Umbilical cord (tissue), 1 donor: ENCODE measurements at regions not wholly inside any gene's neighbourhood (a gene's known extent, or its start where the extent isn't known, plus 50 kb on each side); places are given as distances from the start of the nearest gene placed in this dataset.
"Not testable (repeated sequence)": the region's sequence is repeated elsewhere in the genome, so short reads cannot be mapped to it uniquely, and the experiment has no call there.

ENCODE experiments used
- DNase-seq: peaks from one replicate; pipeline ENCODE4 v3.0.0-alpha.2; 2015; ENCODE audit warnings: low spot score

- no peak for DNase-seq
These were observed 196.5 kb downstream of the DUSP6 start for GRCh38 chr12:89155826-89156225.

- no peak for DNase-seq
These were observed 197.4 kb downstream of the DUSP6 start for GRCh38 chr12:89154743-89155499.

DNA sequence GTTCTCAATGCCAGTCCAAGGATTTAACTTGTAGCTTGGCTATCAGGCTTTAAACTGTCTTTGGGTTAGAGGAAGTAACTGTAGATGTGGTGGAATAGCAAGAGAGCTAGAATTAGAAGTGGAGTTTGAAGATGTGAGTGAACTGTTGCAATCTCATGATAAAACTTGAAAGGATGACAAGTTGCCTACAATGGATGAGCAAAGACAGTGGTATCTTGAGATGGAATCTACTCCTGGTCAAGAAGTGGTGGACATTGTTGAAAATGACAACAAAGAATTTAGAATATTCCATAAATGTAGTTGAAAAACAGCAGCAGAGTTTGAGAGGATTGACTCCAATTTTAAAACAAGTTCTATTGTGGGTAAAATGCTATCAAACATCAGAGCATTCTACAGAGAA lies 199.0 kb downstream of the DUSP6 start:
- DNase-seq = no peak

DNA sequence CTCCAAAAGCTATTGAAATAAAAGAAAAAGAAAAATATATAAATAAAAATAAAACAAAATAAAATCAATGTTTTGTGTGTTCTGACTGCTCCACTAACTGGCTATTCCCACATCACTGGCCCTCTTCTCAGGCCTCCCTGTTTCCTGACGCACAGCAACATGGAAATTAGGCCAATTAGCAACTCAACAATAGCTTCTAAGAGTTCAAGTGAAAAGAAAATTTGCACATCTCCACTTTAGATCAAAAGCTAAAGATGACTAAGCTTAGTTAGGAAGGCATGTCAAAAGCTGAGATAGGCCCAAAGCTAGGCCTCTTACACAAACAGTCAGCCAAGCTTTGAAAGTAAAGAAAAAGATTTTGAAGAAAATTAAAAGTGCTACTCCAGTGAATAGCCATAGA lies 200.8 kb downstream of the DUSP6 start:
- DNase-seq = no peak

DNA sequence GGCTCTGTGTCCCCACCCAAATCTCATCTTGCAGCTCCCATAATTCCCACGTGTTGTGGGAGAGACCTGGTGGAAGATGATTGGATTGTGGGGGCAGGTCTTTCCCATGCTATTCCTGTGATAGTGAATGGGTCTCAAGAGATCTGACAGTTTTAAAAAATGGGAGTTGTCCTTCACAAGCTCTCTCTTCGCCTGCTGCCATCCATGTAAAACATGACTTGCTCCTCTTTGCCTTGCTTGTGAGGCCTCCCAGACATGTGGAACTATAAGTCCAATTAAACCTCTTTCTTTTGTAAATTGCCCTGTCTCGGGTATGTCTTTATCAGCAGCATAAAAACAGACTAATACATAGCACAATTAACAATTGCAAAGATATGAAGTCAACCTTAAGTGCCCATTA lies 201.5 kb downstream of the DUSP6 start:
- DNase-seq = not testable (repeated sequence)

GRCh38 chr12:89140602-89141238 lies 211.6 kb downstream of the DUSP6 start:
- no peak for DNase-seq

DNA sequence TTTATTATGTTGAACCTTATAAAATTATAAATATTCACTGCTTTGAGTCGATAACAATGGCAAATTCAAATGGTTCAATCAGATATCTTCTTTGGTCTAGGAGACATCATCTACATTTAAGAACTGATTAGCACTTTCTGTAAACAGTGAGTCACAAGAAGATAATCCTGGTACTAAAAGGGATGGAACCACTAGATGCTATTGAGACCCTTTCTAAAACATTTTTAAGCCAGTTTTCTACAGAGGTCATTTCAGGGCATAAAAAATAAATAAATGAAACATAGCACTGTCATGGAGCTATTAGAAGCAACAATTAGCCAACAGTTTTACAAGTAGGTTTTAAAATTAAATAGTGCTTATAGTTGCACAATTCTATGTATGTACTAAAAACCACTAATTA lies 212.2 kb downstream of the DUSP6 start:
- DNase-seq = no peak

DNA sequence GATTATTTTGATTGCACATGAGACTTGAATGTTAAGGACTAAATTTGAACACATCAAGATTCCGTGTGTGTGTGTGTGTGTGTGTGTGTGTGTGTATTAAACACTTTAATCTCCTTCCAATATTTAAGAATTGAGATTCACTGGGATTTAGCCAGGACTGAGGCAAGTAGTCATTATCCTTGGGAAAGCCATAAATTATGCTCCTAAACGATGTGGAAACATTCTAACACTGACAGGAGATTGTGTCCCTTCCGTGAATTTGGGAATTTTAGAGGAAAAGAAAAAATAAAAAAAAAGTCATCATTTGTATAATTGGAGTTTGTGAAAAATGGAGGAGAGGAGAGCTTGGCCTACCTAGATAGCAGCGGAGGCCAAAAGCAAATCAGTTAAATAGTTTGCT lies 212.9 kb downstream of the DUSP6 start:
- no peak for DNase-seq

- DNase-seq = no peak
These were observed 214.1 kb downstream of the DUSP6 start for GRCh38 chr12:89138048-89138852.

GRCh38 chr12:89135976-89136634 lies 216.2 kb downstream of the DUSP6 start:
- DNase-seq = no peak

DNA sequence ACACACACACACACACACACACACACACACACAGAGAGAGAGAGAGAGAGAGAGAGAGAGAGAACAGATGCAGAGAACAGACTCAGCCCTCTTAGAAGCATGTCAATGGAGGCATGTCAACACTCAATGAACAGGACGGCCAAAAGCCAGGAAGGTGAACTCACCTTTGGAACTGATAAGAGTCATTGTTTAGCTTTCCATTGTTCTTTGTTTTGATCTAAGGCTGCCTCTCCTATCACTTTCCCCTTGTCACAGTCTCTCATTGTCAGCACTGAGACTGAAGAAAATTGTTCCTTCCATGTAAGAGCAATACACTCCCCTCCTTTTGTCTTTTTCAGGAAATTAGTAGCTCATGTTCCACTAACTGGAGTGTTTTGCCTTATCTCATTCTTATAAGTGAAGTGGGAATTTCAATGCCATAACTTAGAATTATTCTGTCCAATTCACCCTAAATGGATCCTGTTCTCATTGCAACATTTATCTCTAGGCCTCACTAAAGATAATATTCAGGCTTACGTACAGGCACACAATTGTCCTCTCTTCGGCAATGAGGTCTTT lies 218.0 kb downstream of the DUSP6 start:
- no peak for DNase-seq

DNA sequence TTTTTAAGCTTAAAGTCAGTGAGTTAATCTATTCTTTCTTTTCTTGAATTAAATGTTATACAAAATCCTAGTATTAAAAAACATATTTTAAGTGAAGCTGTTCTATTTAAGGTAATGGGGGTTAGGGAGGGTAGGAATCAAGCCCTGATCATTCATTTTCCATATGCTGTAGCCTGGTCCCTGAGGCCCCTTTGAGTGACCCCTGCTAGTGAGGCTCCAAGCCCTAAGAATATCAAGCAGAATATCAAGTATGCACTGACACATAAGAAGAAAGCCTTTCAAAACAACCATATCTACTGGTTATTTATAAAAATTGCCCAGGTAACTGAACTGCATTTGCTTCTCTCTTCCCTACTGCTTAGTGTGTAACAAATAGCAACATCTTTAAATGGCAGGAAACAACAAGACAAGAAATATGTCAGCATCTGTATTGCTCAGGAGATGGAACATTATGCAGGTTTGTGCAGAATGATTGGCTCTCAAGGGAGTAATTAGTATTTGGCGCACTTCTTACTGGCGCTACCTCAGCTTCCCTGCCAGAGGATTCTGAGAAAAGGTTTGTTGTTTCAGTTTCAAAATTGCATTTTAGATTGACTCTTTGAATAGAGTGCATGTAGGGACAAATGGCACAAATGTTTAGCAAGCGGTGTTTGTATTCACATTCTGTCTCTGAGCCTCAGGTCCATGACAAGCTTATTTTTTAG lies 223.0 kb downstream of the DUSP6 start:
- DNase-seq = no peak

DNA sequence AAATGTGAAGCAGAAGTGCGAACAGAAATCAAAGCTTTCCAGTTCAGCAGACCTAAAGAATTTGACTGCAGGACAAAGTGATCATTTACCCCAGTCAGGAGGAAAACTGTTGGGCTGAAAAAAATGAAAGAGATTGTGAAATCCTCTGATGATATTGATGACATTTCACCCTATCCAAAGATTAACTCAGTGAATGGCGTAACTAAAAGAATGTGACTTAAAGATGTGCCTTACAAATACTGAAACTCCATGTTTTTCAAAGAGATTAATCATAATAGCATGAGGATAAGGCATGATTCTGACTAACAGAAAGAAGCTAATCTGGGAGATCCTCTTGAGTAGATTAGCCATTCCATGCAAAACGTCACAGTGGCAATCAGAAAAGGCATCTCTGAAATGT lies 225.6 kb downstream of the DUSP6 start:
- DNase-seq = no peak

- no peak for DNase-seq
These were observed 229.4 kb downstream of the DUSP6 start for GRCh38 chr12:89122852-89123251.

DNA sequence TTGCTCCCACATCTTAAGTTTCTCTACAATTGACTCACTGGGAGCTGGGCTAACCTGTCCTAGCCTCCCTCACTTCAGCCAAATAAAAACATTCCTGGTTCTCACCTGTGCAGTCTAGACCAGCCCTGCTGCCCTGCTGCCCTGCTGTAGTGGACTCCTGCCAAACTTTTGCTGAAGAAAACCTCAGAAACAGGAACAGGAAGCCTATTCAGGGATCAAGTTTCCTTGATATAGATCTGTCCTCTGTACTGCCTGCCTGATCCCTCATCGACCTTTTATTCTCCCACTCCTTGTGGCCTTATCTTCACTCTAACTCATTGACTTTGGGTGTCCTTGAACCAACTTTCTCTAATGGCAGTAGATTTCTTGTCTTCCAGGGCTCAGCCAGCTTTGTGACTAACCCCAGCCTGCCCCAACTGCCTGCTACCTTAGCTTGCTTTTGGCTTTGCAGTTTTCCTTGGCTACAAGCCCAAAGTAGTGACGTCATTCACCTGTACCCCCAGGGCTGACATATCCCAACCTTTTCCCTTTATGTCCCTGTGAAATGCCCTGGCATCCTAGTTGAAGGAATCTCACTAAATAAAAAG lies 234.8 kb downstream of the DUSP6 start:
- no peak for DNase-seq

DNA sequence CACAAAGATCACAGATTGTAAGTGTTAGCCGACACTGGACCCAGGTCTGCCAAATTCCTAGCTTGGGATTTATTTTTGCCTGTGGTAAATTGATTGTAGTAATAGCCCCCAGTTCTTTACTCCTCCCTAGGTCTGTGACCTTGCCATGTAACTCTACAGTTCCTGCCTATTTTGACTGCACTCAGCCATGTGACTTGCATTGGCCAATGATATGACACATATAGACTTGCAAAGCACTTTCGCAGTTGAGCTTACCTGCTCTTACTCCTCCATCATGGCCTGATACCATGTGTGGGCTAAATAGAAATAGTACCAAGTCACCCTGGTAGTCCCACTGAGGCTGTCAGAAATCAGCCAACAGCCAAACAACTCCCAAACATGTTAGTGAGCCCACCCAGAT lies 240.3 kb downstream of the DUSP6 start:
- DNase-seq = no peak

- no peak for DNase-seq
These were observed 244.0 kb downstream of the DUSP6 start for GRCh38 chr12:89108265-89108664.

DNA sequence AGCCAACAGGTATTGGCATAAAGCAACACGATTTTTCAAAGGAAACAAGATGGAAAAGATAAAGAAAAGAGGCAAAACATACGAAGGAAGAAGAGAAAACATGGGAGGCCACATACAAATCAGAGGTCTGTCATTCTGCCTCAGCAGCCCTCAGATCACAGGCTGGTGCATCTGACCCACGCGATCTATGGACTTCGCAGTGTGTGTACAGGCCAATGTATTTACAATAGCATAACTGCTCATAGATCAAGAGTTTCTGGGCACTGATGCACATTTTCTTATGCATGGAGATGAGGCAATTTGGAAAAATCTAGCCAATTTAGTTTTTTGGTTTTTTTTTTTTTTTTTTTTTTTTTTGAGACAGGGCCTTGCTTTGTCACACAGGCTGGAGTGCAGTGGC lies 245.4 kb downstream of the DUSP6 start:
- DNase-seq = no peak

DNA sequence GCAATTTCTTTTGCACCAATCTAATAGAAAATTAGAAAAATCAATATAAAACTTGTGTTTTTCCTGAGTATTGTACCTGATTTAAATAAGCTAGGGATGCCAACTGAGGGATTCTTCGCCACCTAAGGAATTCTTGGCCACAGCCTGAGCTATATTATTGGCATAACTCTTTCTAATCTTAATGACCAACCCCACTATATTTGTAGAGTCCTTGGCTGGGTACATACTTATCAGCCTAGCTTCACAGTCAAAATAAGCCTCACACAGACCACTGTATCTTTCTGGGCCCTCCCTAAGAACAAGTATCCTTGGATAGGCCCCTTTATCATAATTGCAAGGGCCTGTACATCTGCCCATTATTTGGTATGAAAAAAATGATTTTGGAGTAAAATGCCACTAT lies 247.1 kb downstream of the DUSP6 start:
- DNase-seq = no peak

GRCh38 chr12:89103831-89104230 lies 248.5 kb downstream of the DUSP6 start:
- DNase-seq = no peak

DNA sequence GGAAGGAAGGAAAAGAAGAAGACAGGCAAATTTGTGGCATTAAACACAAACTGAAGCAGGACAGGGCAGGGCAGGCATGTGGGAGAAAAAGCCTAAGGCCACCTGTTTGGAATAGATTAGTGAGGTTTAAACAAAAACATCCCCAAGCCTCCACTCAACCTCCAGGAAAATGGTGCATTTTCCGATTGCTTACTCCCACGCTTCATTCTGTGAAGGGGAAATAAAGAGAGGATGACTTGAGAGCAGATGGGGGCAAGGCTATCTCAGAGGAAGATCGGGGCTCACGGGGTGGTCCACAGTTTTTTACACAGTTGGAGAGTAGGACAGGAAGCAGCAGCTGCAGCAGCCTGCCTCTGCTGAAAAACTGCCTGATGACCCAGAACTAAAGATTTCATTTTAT lies 250.9 kb downstream of the DUSP6 start:
- DNase-seq = no peak
